Panc1 (cell line): ENCODE measurements at regions not wholly inside any gene's neighbourhood (a gene's known extent, or its start where the extent isn't known, plus 50 kb on each side); places are given as distances from the start of the nearest gene placed in this dataset.

Experiments
- ATAC-seq: fragments of 200-7000 bp; cut with Tn5 transposase; 2 replicates; pipeline ENCODE4 v1.9.1; 2020; ENCODE audit warnings: mild to moderate bottlenecking, moderate library complexity
- BruUV-seq: library from RNA; stranded (reverse); fragments of 400-500 nt; replicated peaks from 2 replicates; lab custom pipeline; 2021; lab: Mats Ljungman, UMichigan
- CTCF ChIA-PET: fragments of 300-600 bp; sonication (Branson Sonifier 250); formaldehyde crosslinking; loops from one replicate; lab custom pipeline; 2022; ENCODE audit warnings: antibody characterized with exemption; lab: Charles Lee
- POLR2A ChIA-PET: fragments of 300-600 bp; sonication (Branson Sonifier 250); formaldehyde crosslinking; loops from one replicate; lab custom pipeline; 2022; ENCODE audit warnings: antibody characterized with exemption; lab: Charles Lee
- DNase-seq: peaks from one replicate; pipeline ENCODE4 v3.0.0-alpha.2; 2010; ENCODE audit warnings: low read depth, low spot score
- H3K27ac ChIP-seq: 2 replicates; pipeline ENCODE4 v1.5.1; 2011; ENCODE audit warnings: mild to moderate bottlenecking, low read length, inconsistent platforms
- H3K27me3 ChIP-seq: fragments of 200-500 bp; sonication (Bioruptor generic); 2 replicates; pipeline ENCODE4 v1.6.0; 2014; ENCODE audit warnings: low read length, inconsistent platforms; ENCODE audit not compliant: control insufficient read depth, insufficient read depth
- H3K36me3 ChIP-seq: fragments of 200-500 bp; sonication (Bioruptor generic); 2 replicates; pipeline ENCODE4 v1.5.1; 2014; ENCODE audit warnings: inconsistent platforms, mild to moderate bottlenecking, low read length, moderate library complexity; ENCODE audit not compliant: control insufficient read depth, insufficient read depth
- H3K4me1 ChIP-seq: 2 replicates; pipeline ENCODE4 v1.5.1; 2011; ENCODE audit warnings: inconsistent platforms, mild to moderate bottlenecking, low read length, moderate library complexity; ENCODE audit not compliant: control insufficient read depth, insufficient read depth
- H3K4me3 ChIP-seq, 2 experiments: 2 replicates each; pipeline ENCODE4 v1.5.1; 2011 to 2012; ENCODE audit warnings: low read depth in 2 of 2, low read length in 2 of 2, mild to moderate bottlenecking in 2 of 2, inconsistent platforms in 1 of 2, moderate library complexity in 1 of 2
- H3K9me3 ChIP-seq: fragments of 200-500 bp; sonication (Bioruptor generic); 2 replicates; pipeline ENCODE4 v1.5.1; 2014; ENCODE audit warnings: low read depth, mild to moderate bottlenecking, inconsistent platforms, low read length, moderate library complexity; ENCODE audit not compliant: control insufficient read depth, insufficient read depth
- POLR2AphosphoS5 ChIP-seq: IDR thresholded peaks from 2 replicates; pipeline ENCODE4 v1.6.1; 2012; ENCODE audit warnings: mild to moderate bottlenecking, low read depth, low read length, moderate library complexity
- SIN3A ChIP-seq: IDR thresholded peaks from 2 replicates; pipeline ENCODE4 v1.6.1; 2012; ENCODE audit warnings: low read depth, mild to moderate bottlenecking, low read length, moderate library complexity, borderline replicate concordance; ENCODE audit not compliant: insufficient read depth
- TCF7L2 ChIP-seq: IDR thresholded peaks from 2 replicates; pipeline ENCODE4 v1.6.1; 2011; ENCODE audit warnings: mild to moderate bottlenecking, low read depth, low read length, inconsistent platforms
- in situ Hi-C: cut with HindIII; loops from 2 replicates; pipeline ENCODE4 v1.10.0; 2016; ENCODE audit warnings: low sequenced_read_pairs, low pct_unique_long_range_greater_than_20kb
- intact Hi-C: fragments of 100-400 bp; cut with micrococcal nuclease; formaldehyde crosslinking; loops from one replicate; pipeline ENCODE4 v1.10.0; 2022; ENCODE audit not compliant: unreplicated experiment
- TF ChIP-seq, protein P1 (sequence below), 2 experiments: IDR thresholded peaks; 2 replicates each; pipeline ENCODE4 v1.6.1; 2011 to 2012; ENCODE audit warnings: low read depth in 2 of 2, control low read depth in 1 of 2, low read length in 1 of 2, mild to moderate bottlenecking in 1 of 2, moderate library complexity in 1 of 2; ENCODE audit not compliant: insufficient read depth in 1 of 2
- TF ChIP-seq, protein P2 (sequence below): fragments of 450-650 bp; IDR thresholded peaks from 2 replicates; pipeline ENCODE4 v1.5.1; 2017; ENCODE audit warnings: mild to moderate bottlenecking

DNA sequence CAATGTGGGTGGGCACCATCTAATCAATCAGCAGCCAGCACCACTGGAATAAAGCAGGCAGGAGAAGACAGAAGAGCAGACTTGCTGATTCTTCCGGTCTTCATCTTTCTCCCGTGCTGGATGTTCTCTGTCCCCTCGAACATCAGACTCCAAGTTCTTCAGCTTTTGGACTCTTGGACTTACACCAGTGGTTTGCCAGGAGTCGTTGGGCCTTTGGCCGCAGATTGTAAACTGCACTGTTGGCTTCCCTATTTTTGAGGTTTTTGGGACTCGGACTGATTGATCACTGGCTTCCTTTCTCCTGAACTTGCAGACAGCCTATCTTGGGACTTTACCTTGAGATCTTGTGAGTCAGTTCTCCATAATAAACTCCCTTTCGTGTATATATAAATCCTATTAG is 292.8 kb downstream of the BCHE start:
- ATAC-seq (no peak), DNase-seq (no peak)
- no TSS peak for BruUV-seq
- no peaks in the 10 kb centered on the region for H3K9me3 ChIP-seq
- ChIA-PET CTCF (no interaction called here), POLR2A (no interaction called here)
- no peak overlapping the region for H3K27ac ChIP-seq
- no peaks in the 10 kb centered on the region for H3K4me1 ChIP-seq
- no peaks in the 10 kb centered on the region for H3K36me3 ChIP-seq
- no peak overlapping the region for H3K4me3 ChIP-seq
- no peaks in the 10 kb centered on the region for H3K27me3 ChIP-seq
- intact Hi-C loops, result no loop called here
- TF ChIP-seq, protein P1, sequence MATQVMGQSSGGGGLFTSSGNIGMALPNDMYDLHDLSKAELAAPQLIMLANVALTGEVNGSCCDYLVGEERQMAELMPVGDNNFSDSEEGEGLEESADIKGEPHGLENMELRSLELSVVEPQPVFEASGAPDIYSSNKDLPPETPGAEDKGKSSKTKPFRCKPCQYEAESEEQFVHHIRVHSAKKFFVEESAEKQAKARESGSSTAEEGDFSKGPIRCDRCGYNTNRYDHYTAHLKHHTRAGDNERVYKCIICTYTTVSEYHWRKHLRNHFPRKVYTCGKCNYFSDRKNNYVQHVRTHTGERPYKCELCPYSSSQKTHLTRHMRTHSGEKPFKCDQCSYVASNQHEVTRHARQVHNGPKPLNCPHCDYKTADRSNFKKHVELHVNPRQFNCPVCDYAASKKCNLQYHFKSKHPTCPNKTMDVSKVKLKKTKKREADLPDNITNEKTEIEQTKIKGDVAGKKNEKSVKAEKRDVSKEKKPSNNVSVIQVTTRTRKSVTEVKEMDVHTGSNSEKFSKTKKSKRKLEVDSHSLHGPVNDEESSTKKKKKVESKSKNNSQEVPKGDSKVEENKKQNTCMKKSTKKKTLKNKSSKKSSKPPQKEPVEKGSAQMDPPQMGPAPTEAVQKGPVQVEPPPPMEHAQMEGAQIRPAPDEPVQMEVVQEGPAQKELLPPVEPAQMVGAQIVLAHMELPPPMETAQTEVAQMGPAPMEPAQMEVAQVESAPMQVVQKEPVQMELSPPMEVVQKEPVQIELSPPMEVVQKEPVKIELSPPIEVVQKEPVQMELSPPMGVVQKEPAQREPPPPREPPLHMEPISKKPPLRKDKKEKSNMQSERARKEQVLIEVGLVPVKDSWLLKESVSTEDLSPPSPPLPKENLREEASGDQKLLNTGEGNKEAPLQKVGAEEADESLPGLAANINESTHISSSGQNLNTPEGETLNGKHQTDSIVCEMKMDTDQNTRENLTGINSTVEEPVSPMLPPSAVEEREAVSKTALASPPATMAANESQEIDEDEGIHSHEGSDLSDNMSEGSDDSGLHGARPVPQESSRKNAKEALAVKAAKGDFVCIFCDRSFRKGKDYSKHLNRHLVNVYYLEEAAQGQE (IDR thresholded peaks at IDR 0.05; ENCODE audit: insufficient read depth in 1 of 2, low read depth in 2 of 2, low read length in 1 of 2), result no peak
- TF ChIP-seq TCF7L2, result no peak
- no peak for TF ChIP-seq SIN3A
- no peak for TF ChIP-seq POLR2AphosphoS5
- TF ChIP-seq, protein P2, sequence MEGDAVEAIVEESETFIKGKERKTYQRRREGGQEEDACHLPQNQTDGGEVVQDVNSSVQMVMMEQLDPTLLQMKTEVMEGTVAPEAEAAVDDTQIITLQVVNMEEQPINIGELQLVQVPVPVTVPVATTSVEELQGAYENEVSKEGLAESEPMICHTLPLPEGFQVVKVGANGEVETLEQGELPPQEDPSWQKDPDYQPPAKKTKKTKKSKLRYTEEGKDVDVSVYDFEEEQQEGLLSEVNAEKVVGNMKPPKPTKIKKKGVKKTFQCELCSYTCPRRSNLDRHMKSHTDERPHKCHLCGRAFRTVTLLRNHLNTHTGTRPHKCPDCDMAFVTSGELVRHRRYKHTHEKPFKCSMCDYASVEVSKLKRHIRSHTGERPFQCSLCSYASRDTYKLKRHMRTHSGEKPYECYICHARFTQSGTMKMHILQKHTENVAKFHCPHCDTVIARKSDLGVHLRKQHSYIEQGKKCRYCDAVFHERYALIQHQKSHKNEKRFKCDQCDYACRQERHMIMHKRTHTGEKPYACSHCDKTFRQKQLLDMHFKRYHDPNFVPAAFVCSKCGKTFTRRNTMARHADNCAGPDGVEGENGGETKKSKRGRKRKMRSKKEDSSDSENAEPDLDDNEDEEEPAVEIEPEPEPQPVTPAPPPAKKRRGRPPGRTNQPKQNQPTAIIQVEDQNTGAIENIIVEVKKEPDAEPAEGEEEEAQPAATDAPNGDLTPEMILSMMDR, result no peak
- in situ Hi-C loops, result no loop called here

DNA sequence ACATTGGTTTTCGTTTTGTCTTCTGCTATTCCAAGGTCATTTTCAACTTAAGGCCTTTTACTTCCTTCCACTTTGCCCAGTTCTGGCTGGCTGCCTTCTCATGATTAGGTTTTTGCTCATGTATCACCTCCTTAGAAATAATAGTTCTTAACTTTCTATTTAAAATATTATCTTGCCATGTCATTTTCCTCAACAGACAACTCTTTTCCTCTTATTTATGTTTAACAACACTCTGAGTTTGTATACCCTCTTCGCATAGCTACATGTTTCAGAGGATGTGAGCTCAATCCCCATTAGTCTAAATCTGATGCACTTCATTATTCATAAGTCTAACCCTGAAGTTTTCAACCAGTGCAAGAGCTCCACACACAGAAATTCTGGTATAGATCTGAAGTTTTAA is 299.1 kb downstream of the BCHE start:
- intact Hi-C loops, result no loop called here
- H3K4me1 ChIP-seq, result no peaks in the 10 kb centered on the region
- CTCF ChIA-PET, result no interaction called here
- H3K36me3 ChIP-seq, result no peaks in the 10 kb centered on the region
- in situ Hi-C loops, result no loop called here
- POLR2A ChIA-PET, result no interaction called here
- ATAC-seq, result no peak
- no peak overlapping the region for H3K27ac ChIP-seq
- no TSS peak for BruUV-seq
- DNase-seq, result no peak
- H3K4me3 ChIP-seq, result no peak overlapping the region
- no peaks in the 10 kb centered on the region for H3K27me3 ChIP-seq
- TF ChIP-seq TCF7L2, result no peak
- no peak for TF ChIP-seq SIN3A
- TF ChIP-seq POLR2AphosphoS5, result no peak
- no peaks in the 10 kb centered on the region for H3K9me3 ChIP-seq

DNA sequence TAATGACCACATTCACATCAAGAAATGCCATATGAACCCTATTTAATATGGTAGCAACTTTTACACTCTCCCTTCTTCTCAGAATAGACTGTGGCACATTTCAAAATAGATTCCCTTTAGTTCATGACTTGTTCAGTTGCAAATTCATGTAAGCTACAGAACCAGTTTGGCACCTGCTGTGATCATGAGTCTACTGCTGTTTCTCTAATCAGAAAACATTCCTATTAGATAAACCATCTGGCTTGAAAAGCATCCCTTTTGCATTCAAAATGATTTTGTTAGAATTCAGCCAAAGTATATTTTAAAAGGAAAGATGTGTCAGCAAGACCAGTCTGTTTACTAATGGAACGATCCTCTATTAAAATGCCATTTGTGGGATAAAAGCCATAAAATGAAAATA is 304.4 kb downstream of the BCHE start:
- no TSS peak for BruUV-seq
- DNase-seq (no peak), ATAC-seq (no peak)

More for the DNA sequence above, 304.4 kb downstream of the BCHE start:
- H3K27ac ChIP-seq, result no peak overlapping the region
- CTCF ChIA-PET, result no interaction called here
- H3K36me3 ChIP-seq, result no peaks in the 10 kb centered on the region
- H3K9me3 ChIP-seq, result no peaks in the 10 kb centered on the region
- POLR2A ChIA-PET, result no interaction called here
- intact Hi-C loops (no loop called here), in situ Hi-C loops (no loop called here)
- H3K27me3 ChIP-seq, result no peaks in the 10 kb centered on the region
- H3K4me1 ChIP-seq, result no peaks in the 10 kb centered on the region
- H3K4me3 ChIP-seq, result no peak overlapping the region
- TF ChIP-seq TCF7L2, result no peak
- TF ChIP-seq, protein P1 (IDR thresholded peaks at IDR 0.05; ENCODE audit: insufficient read depth in 1 of 2, low read depth in 2 of 2, low read length in 1 of 2), result no peak
- TF ChIP-seq, protein P2, result no peak
- no peak for TF ChIP-seq POLR2AphosphoS5
- no peak for TF ChIP-seq SIN3A
